Stromal cell of bone marrow (primary cell): ENCODE measurements at regions not wholly inside any gene's neighbourhood (a gene's known extent, or its start where the extent isn't known, plus 50 kb on each side); places are given as distances from the start of the nearest gene placed in this dataset.

Experiments
- DNase-seq: peaks from one replicate; pipeline ENCODE4 v3.0.0-alpha.2; 2012; ENCODE audit warnings: low read depth

- DNase-seq: no peak
Observed at GRCh38 chr5:51908215-51908614, 525.0 kb downstream of the ISL1 start.

GRCh38 chr5:51944500-51945125 lies 561.4 kb downstream of the ISL1 start:
- no peak for DNase-seq

GRCh38 chr5:51958473-51958872 lies 575.2 kb downstream of the ISL1 start:
- DNase-seq: no peak

GRCh38 chr5:51960617-51961121 lies 577.4 kb downstream of the ISL1 start:
- DNase-seq: no peak

GRCh38 chr5:51961154-51961562 lies 577.9 kb downstream of the ISL1 start:
- no peak for DNase-seq

GRCh38 chr5:51968756-51969155 lies 585.5 kb downstream of the ISL1 start:
- no peak for DNase-seq

GRCh38 chr5:51974834-51975233 lies 591.6 kb downstream of the ISL1 start:
- DNase-seq: no peak

- DNase-seq: no peak
Observed at GRCh38 chr5:51977014-51977413, 593.8 kb downstream of the ISL1 start.

GRCh38 chr5:51983161-51983560 lies 599.9 kb downstream of the ISL1 start:
- no peak for DNase-seq

GRCh38 chr5:51986733-51987132 lies 603.5 kb downstream of the ISL1 start:
- no peak for DNase-seq

- DNase-seq: no peak
Observed at GRCh38 chr5:51987239-51987638, 604.0 kb downstream of the ISL1 start.

GRCh38 chr5:51987669-51988209 lies 604.5 kb downstream of the ISL1 start:
- no peak for DNase-seq

- DNase-seq: no peak
Observed at GRCh38 chr5:51988634-51989033, 605.4 kb downstream of the ISL1 start.

- no peak for DNase-seq
Observed at GRCh38 chr5:51990241-51990640, 607.0 kb downstream of the ISL1 start.

- no peak for DNase-seq
Observed at GRCh38 chr5:51990661-51991180, 607.5 kb downstream of the ISL1 start.

- no peak for DNase-seq
Observed at GRCh38 chr5:51991940-51992339, 608.7 kb downstream of the ISL1 start.

GRCh38 chr5:51995773-51996306 lies 612.6 kb downstream of the ISL1 start:
- DNase-seq: no peak

GRCh38 chr5:51996356-51996861 lies 613.2 kb downstream of the ISL1 start:
- DNase-seq: no peak

GRCh38 chr5:51997500-51997899 lies 614.3 kb downstream of the ISL1 start:
- no peak for DNase-seq

GRCh38 chr5:51997949-51998348 lies 614.7 kb downstream of the ISL1 start:
- no peak for DNase-seq

- peak; percentile 13 for DNase-seq
Observed at GRCh38 chr5:52007230-52007858, 624.1 kb downstream of the ISL1 start.

GRCh38 chr5:52010454-52010853 lies 627.2 kb downstream of the ISL1 start:
- DNase-seq: no peak

- DNase-seq: no peak
Observed at GRCh38 chr5:52013523-52013922, 630.3 kb downstream of the ISL1 start.
